ENCODE measurements at regions not wholly inside any gene's neighbourhood (a gene's known extent, or its start where the extent isn't known, plus 50 kb on each side); places are given as distances from the start of the nearest gene placed in this dataset.

DNA sequence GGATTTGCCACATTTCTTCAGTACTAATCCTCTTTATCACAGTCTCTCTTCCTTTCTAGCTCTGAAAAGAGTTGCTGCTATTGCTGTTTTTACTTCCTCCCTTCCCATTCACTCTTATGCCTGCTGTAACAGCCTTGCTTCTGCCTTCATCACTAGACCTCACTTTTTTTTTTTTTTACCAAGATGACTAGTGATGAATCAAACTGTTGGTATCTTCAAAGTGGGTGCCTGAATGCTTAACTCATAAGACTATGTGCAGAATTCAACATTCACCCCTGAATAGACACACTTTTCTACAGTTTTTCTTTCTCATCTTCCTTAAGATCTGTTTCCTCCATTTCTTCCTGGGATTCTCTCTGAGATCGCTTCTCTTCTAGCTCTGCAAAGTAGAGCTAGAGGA is 217.2 kb upstream of the HTR2A start:
- Histone ChIP-seq H3K4me1 (ENCODE audit: control insufficient read depth, insufficient read depth, low read length) (peaks cover 13% of the 10 kb centered on the region), H3K4me3 (ENCODE audit: low read length) (no peak overlapping the region), H3K27me3 (replicated peaks; ENCODE audit: control insufficient read depth, insufficient read depth, low read length) (no peaks in the 10 kb centered on the region), H3K9ac (ENCODE audit: low read length) (no peak overlapping the region), H3K9me3 (ENCODE audit: control insufficient read depth, low read length) (no peaks in the 10 kb centered on the region), H3K36me3 (ENCODE audit: control insufficient read depth, insufficient read depth, low read length, severe bottlenecking) (no peaks in the 10 kb centered on the region)
- DNase-seq (ENCODE audit: low read depth) = peak; percentile 52

DNA sequence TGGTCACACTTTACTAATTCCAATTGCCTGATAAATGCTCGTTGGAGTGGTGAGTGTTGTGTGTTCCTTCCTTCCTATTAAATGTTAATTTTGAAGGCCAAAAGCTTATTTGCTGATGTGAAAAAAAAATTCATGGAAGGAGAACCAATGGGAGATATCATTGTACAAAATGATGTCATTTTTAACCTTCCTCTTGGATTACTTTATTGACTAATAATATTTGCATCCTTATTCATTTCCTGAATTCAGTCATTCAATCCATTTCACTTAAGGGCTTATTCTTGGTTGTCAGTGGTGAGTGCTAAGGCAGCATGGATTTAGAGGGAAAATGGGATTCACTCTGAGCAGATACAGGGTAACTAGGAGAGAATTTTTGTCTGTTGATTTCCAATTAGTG is 216.0 kb upstream of the HTR2A start:
- Histone ChIP-seq H3K4me1 (ENCODE audit: control insufficient read depth, insufficient read depth, low read length) (peaks cover 10% of the 10 kb centered on the region), H3K4me3 (ENCODE audit: low read length) (no peak overlapping the region), H3K9ac (ENCODE audit: low read length) (no peak overlapping the region), H3K36me3 (ENCODE audit: control insufficient read depth, insufficient read depth, low read length, severe bottlenecking) (no peaks in the 10 kb centered on the region), H3K27me3 (replicated peaks; ENCODE audit: control insufficient read depth, insufficient read depth, low read length) (no peaks in the 10 kb centered on the region), H3K9me3 (ENCODE audit: control insufficient read depth, low read length) (no peaks in the 10 kb centered on the region)
- DNase-seq (ENCODE audit: low read depth) = no peak

GRCh38 chr13:47112205-47112902 is 215.5 kb upstream of the HTR2A start:
- Histone ChIP-seq H3K4me3 (ENCODE audit: low read length) (no peak overlapping the region), H3K36me3 (ENCODE audit: control insufficient read depth, insufficient read depth, low read length, severe bottlenecking) (no peaks in the 10 kb centered on the region), H3K27me3 (replicated peaks; ENCODE audit: control insufficient read depth, insufficient read depth, low read length) (no peaks in the 10 kb centered on the region), H3K4me1 (ENCODE audit: control insufficient read depth, insufficient read depth, low read length) (peaks cover 5% of the 10 kb centered on the region), H3K9ac (ENCODE audit: low read length) (no peak overlapping the region), H3K9me3 (ENCODE audit: control insufficient read depth, low read length) (no peaks in the 10 kb centered on the region)
- DNase-seq (ENCODE audit: low read depth) = no peak

- no peak for DNase-seq (ENCODE audit: low read depth)
- Histone ChIP-seq H3K4me1 (ENCODE audit: control insufficient read depth, insufficient read depth, low read length) (peaks cover 4% of the 10 kb centered on the region), H3K9me3 (ENCODE audit: control insufficient read depth, low read length) (no peaks in the 10 kb centered on the region), H3K36me3 (ENCODE audit: control insufficient read depth, insufficient read depth, low read length, severe bottlenecking) (no peaks in the 10 kb centered on the region), H3K4me3 (ENCODE audit: low read length) (no peak overlapping the region), H3K9ac (ENCODE audit: low read length) (no peak overlapping the region), H3K27me3 (replicated peaks; ENCODE audit: control insufficient read depth, insufficient read depth, low read length) (no peaks in the 10 kb centered on the region)
Measured at GRCh38 chr13:47111499-47111898, 214.6 kb upstream of the HTR2A start.

DNA sequence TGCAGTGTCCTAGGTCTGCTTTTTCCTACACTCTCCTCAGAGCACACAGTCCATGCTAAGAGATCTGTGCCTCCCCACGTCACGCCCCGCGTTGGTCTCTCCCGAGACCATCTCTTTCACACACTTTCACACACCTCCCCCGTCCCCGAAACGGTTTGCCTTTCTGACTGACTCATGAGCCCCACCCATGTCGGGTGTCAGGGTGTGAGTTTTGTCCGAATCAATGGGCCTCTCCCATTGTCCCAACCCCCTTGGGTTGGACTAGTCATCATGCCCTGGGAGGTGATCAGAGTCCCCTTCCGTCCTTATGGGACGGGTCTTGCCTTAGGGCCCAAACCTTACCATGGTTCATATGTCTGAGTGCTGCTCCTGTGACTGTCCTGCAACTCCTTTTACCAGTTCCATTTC is 214.0 kb upstream of the HTR2A start:
- Histone ChIP-seq H3K9me3 (ENCODE audit: control insufficient read depth, low read length) (no peaks in the 10 kb centered on the region), H3K4me3 (ENCODE audit: low read length) (no peak overlapping the region), H3K36me3 (ENCODE audit: control insufficient read depth, insufficient read depth, low read length, severe bottlenecking) (no peaks in the 10 kb centered on the region), H3K9ac (ENCODE audit: low read length) (no peak overlapping the region), H3K4me1 (ENCODE audit: control insufficient read depth, insufficient read depth, low read length) (peaks cover 4% of the 10 kb centered on the region), H3K27me3 (replicated peaks; ENCODE audit: control insufficient read depth, insufficient read depth, low read length) (no peaks in the 10 kb centered on the region)
- DNase-seq (ENCODE audit: low read depth) = no peak

- no peaks in the 10 kb centered on the region for H3K9me3 ChIP-seq (ENCODE audit: control insufficient read depth, low read length)
- no peak overlapping the region for H3K4me3 ChIP-seq (ENCODE audit: low read length)
- H3K4me1 ChIP-seq (ENCODE audit: control insufficient read depth, insufficient read depth, low read length) = peaks cover 4% of the 10 kb centered on the region
- no peak for DNase-seq (ENCODE audit: low read depth)
- no peak overlapping the region for H3K9ac ChIP-seq (ENCODE audit: low read length)
- H3K27me3 ChIP-seq (replicated peaks; ENCODE audit: control insufficient read depth, insufficient read depth, low read length) = no peaks in the 10 kb centered on the region
- no peaks in the 10 kb centered on the region for H3K36me3 ChIP-seq (ENCODE audit: control insufficient read depth, insufficient read depth, low read length, severe bottlenecking)
Measured at GRCh38 chr13:47110141-47110540, 213.3 kb upstream of the HTR2A start.

DNA sequence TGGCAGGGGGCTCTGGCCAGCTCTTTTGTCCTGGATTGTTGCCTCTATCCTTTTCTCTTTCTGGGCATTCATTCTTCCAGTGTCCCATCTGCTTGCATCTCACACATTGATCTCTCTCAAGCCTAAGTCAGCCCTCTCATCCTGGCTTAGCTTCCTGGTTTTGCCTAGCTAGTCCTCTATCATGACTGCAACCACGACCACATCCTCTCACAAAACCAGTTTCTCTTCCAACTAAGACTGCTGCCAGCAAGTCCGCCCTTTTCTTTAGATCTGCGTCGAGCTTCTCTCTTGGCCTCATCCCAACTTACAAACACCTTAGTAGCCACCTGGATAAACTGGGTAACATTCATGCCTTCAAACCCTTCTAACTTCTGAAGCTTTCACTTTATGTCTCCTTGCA is 212.2 kb upstream of the HTR2A start:
- H3K36me3 ChIP-seq (ENCODE audit: control insufficient read depth, insufficient read depth, low read length, severe bottlenecking) = no peaks in the 10 kb centered on the region
- H3K27me3 ChIP-seq (replicated peaks; ENCODE audit: control insufficient read depth, insufficient read depth, low read length) = no peaks in the 10 kb centered on the region
- H3K9ac ChIP-seq (ENCODE audit: low read length) = no peak overlapping the region
- H3K4me3 ChIP-seq (ENCODE audit: low read length) = no peak overlapping the region
- no peaks in the 10 kb centered on the region for H3K9me3 ChIP-seq (ENCODE audit: control insufficient read depth, low read length)
- H3K4me1 ChIP-seq (ENCODE audit: control insufficient read depth, insufficient read depth, low read length) = peaks cover under 1% of the 10 kb centered on the region
- DNase-seq (ENCODE audit: low read depth) = no peak

GRCh38 chr13:47100214-47100853 is 203.5 kb upstream of the HTR2A start:
- Histone ChIP-seq H3K9ac (ENCODE audit: low read length) (no peak overlapping the region), H3K4me3 (ENCODE audit: low read length) (no peak overlapping the region), H3K4me1 (ENCODE audit: control insufficient read depth, insufficient read depth, low read length) (no peaks in the 10 kb centered on the region), H3K36me3 (ENCODE audit: control insufficient read depth, insufficient read depth, low read length, severe bottlenecking) (no peaks in the 10 kb centered on the region), H3K27me3 (replicated peaks; ENCODE audit: control insufficient read depth, insufficient read depth, low read length) (no peaks in the 10 kb centered on the region), H3K9me3 (ENCODE audit: control insufficient read depth, low read length) (no peaks in the 10 kb centered on the region)
- DNase-seq (ENCODE audit: low read depth) = no peak

DNA sequence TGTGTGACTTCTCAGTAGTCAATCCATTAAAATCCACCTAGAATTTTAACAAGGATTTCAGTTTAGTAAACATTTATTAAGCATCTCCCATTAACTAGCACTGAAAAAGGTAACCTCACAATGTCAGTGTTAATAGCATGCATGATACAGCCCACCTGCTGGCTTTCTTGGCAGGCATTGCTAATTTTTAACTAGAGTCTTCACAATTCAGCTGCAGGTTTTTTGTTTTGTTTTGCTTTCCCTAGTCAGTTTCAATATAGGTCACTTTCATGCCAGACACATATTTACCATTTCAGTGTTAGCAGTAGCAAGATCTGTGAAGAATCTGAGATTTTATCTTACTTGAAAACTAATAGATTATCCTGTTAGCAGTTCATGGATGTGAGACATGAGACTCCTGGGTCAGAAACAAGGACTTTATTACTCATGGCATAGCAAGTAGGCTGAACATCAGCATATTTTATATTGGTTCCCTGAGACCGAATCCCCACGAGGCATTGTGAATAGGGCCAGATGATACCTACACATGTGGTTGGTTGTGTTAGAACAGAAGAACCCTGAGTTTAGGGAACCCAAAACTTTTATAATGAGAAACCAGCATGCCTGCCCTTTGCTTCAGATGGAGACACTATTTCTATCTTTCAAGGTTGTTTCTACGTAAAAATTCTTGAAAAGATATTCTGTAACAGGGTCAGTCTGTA is 198.0 kb upstream of the HTR2A start:
- no peak overlapping the region for H3K4me3 ChIP-seq (ENCODE audit: low read length)
- peaks cover 14% of the 10 kb centered on the region for H3K4me1 ChIP-seq (ENCODE audit: control insufficient read depth, insufficient read depth, low read length)
- H3K36me3 ChIP-seq (ENCODE audit: control insufficient read depth, insufficient read depth, low read length, severe bottlenecking) = no peaks in the 10 kb centered on the region
- DNase-seq (ENCODE audit: low read depth) = no peak
- H3K27me3 ChIP-seq (replicated peaks; ENCODE audit: control insufficient read depth, insufficient read depth, low read length) = no peaks in the 10 kb centered on the region
- H3K9ac ChIP-seq (ENCODE audit: low read length) = no peak overlapping the region
- H3K9me3 ChIP-seq (ENCODE audit: control insufficient read depth, low read length) = no peaks in the 10 kb centered on the region

- Histone ChIP-seq H3K27me3 (replicated peaks; ENCODE audit: control insufficient read depth, insufficient read depth, low read length) (no peaks in the 10 kb centered on the region), H3K9ac (ENCODE audit: low read length) (no peak overlapping the region), H3K9me3 (ENCODE audit: control insufficient read depth, low read length) (no peaks in the 10 kb centered on the region), H3K36me3 (ENCODE audit: control insufficient read depth, insufficient read depth, low read length, severe bottlenecking) (no peaks in the 10 kb centered on the region), H3K4me3 (ENCODE audit: low read length) (no peak overlapping the region), H3K4me1 (ENCODE audit: control insufficient read depth, insufficient read depth, low read length) (peaks cover 28% of the 10 kb centered on the region)
- DNase-seq (ENCODE audit: low read depth) = no peak
Measured at GRCh38 chr13:47092202-47092601, 195.3 kb upstream of the HTR2A start.

- Histone ChIP-seq H3K9ac (ENCODE audit: low read length) (peak overlapping the region; percentile 52), H3K9me3 (ENCODE audit: control insufficient read depth, low read length) (no peaks in the 10 kb centered on the region), H3K27me3 (replicated peaks; ENCODE audit: control insufficient read depth, insufficient read depth, low read length) (no peaks in the 10 kb centered on the region), H3K36me3 (ENCODE audit: control insufficient read depth, insufficient read depth, low read length, severe bottlenecking) (no peaks in the 10 kb centered on the region), H3K4me1 (ENCODE audit: control insufficient read depth, insufficient read depth, low read length) (peaks cover 48% of the 10 kb centered on the region), H3K4me3 (ENCODE audit: low read length) (peak overlapping the region; percentile 28)
- DNase-seq (ENCODE audit: low read depth) = peak; percentile 39
Measured at GRCh38 chr13:47087841-47088240, 191.0 kb upstream of the HTR2A start.
